Small intestine (tissue), 7 donors: ENCODE measurements at regions not wholly inside any gene's neighbourhood (a gene's known extent, or its start where the extent isn't known, plus 50 kb on each side); places are given as distances from the start of the nearest gene placed in this dataset.

Source experiments
- DNase-seq, 2 donors: peaks; one replicate each; pipeline versions ENCODE4 v3.0.0 to v3.0.0-alpha.2; 2013
- FAIRE-seq: peaks from 2 replicates; lab custom pipeline; 2012; peaks lifted over from hg19 to GRCh38; lab: Jason Lieb, UNC
- H3K27ac ChIP-seq, 3 donors: one replicate each; pipeline ENCODE4 v1.5.1; 2013; ENCODE audit warnings: low read length in 2 of 3, mild to moderate bottlenecking in 2 of 3, control low read depth in 1 of 3, inconsistent platforms in 1 of 3, low read depth in 1 of 3, moderate library complexity in 1 of 3
- H3K27me3 ChIP-seq, 3 donors: one replicate each; pipeline ENCODE4 v1.6.1; 2013; ENCODE audit warnings: low read length in 3 of 3, inconsistent platforms in 1 of 3; ENCODE audit not compliant: control insufficient read depth in 3 of 3, insufficient read depth in 3 of 3
- H3K36me3 ChIP-seq, 3 donors: one replicate each; pipeline ENCODE4 v1.6.1; 2013; ENCODE audit warnings: low read length in 3 of 3, inconsistent platforms in 1 of 3, low read depth in 1 of 3, mild to moderate bottlenecking in 1 of 3, moderate library complexity in 1 of 3; ENCODE audit not compliant: control insufficient read depth in 3 of 3, insufficient read depth in 2 of 3
- H3K4me1 ChIP-seq, 3 donors: one replicate each; pipeline ENCODE4 v1.6.1; 2013; ENCODE audit warnings: low read length in 2 of 3, inconsistent platforms in 1 of 3, low read depth in 1 of 3, mild to moderate bottlenecking in 1 of 3, moderate library complexity in 1 of 3; ENCODE audit not compliant: control insufficient read depth in 3 of 3, insufficient read depth in 2 of 3
- H3K4me3 ChIP-seq, 3 donors: one replicate each; pipeline ENCODE4 v1.5.1; 2013; ENCODE audit warnings: low read length in 3 of 3, control low read depth in 1 of 3, inconsistent platforms in 1 of 3, low read depth in 1 of 3, mild to moderate bottlenecking in 1 of 3, moderate library complexity in 1 of 3
- H3K9me3 ChIP-seq, 2 donors: one replicate each; pipeline ENCODE4 v1.6.1; 2013; ENCODE audit warnings: low read depth in 1 of 2, low read length in 1 of 2; ENCODE audit not compliant: control insufficient read depth in 2 of 2, insufficient read depth in 1 of 2
- WGBS, 3 donors: extraction: QIAGEN DNeasy Blood & Tissue Kit; methylation state at CpG; one replicate each; pipeline ENCODE4 v1.1.7; 2013; 5-methylcytosine and 5-hydroxymethylcytosine counted together
- donor health status: healthy with polysubstance abuse.
- donor health status: control.
- donor health status: control.
- donor health status: Bipolar disorder and iron deficiency.
- donor health status: healthy.

DNA sequence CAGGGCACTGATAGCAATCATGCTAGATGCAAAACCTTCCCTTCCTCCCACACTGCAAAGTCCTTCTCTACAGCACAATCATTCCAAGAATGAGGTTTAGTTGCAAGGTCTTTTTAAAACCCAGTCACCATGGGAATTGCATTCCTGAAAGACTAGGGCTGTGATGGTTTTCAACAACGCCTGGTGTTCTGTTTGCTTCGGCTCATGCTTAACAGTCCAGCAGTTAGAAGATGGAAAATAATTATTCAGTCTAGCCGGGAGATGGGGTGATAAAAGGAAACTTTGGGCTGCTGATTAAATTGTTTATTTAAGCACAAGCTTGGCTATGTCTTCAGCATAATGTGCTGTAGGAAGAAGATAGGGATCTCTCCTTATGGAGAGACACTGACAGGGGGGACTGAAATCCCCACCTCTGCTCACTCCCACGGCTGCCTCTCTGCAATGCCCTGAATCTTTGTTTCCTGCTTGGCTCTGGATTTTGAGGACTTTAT, 211.4 kb downstream of the MID1IP1 start:
- 18 to 43% (median 23%) methylated on average over 4 of the region's 4 CpGs for WGBS, 3 donors

GRCh38 chrX:39016556-39016955, 215.3 kb downstream of the MID1IP1 start:
- H3K27ac ChIP-seq = peak overlapping the region in 2 of 3 donors; percentile 81 to 83
- H3K4me3 ChIP-seq = peak overlapping the region in 1 of 3 donors; percentile 16
- no peaks in the 10 kb centered on the region for H3K9me3 ChIP-seq
- WGBS, 3 donors = 3 to 56% (median 28%) methylated on average over 3 of the region's 3 CpGs
- peak; percentile 76 to 86 for DNase-seq
- H3K36me3 ChIP-seq = no peaks in the 10 kb centered on the region
- no peaks in the 10 kb centered on the region for H3K27me3 ChIP-seq
- H3K4me1 ChIP-seq = peaks cover 0 to 84% (median 2%) of the 10 kb centered on the region in 3 donors
- FAIRE-seq = no peak

More for the DNA sequence above, 211.4 kb downstream of the MID1IP1 start:
- no peak overlapping the region for H3K4me3 ChIP-seq
- no peaks in the 10 kb centered on the region for H3K27me3 ChIP-seq
- peaks cover 0 to 64% (median 2%) of the 10 kb centered on the region in 3 donors for H3K4me1 ChIP-seq
- no peaks in the 10 kb centered on the region for H3K9me3 ChIP-seq
- DNase-seq = no peak
- no peaks in the 10 kb centered on the region for H3K36me3 ChIP-seq
- H3K27ac ChIP-seq = no peak overlapping the region
- FAIRE-seq = no peak

DNA sequence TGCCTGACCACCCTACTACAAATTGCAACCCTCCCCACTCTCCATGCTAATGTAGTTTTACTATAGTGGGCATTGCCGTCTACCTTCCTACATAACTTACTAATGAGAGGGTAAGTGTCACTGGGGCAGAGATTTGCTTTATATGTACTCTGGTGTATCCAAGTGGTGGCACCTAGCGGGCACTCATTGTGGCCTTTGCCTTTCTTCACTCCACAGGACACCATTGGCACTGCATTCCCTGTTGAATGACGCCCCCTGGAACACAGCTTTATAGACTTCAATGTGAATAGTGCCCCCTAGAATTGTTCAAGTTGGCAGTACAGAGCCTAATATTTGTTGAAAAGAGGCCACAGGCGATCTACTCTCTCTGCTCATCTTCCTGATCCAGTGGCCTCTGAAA, 215.8 kb downstream of the MID1IP1 start:
- H3K4me1 ChIP-seq = peaks cover 0 to 81% (median 2%) of the 10 kb centered on the region in 3 donors
- H3K9me3 ChIP-seq = no peaks in the 10 kb centered on the region
- FAIRE-seq = no peak
- no peaks in the 10 kb centered on the region for H3K27me3 ChIP-seq
- 36 to 70% (median 42%) methylated on average over 4 of the region's 4 CpGs for WGBS, 3 donors
- DNase-seq = peak; percentile 26 to 73
- H3K4me3 ChIP-seq = peak overlapping the region in 1 of 3 donors; percentile 16
- H3K27ac ChIP-seq = peak overlapping the region; percentile 45 to 83 (median 81)
- no peaks in the 10 kb centered on the region for H3K36me3 ChIP-seq

DNA sequence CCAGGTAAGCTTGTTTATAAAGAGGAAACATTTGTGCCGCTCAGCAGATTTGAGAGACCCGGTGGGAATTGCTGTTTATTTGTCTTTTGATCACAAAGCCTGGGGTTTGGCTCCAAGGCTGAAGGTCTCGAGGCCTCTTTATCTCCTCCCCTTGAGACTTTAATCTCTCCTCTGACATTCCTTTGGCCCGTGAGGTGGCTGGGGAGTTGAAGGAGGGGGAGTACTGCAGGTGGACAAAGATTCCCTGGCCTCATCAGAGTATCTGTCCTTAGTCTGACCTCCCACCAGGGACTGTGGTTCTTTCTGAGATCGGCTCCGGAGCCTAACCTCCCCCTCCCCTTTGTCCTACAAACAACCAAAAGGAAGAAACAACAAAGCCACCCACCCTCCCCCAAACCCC, 216.5 kb downstream of the MID1IP1 start:
- Histone ChIP-seq H3K4me3 (no peak overlapping the region), H3K9me3 (no peaks in the 10 kb centered on the region), H3K4me1 (peaks cover 0 to 74% (median 2%) of the 10 kb centered on the region in 3 donors), H3K27ac (peak overlapping the region; percentile 45 to 83 (median 81)), H3K27me3 (no peaks in the 10 kb centered on the region), H3K36me3 (no peaks in the 10 kb centered on the region)
- 21 to 43% (median 36%) methylated on average over 6 of the region's 6 CpGs for WGBS, 3 donors
- FAIRE-seq (no peak), DNase-seq (peak; percentile 54 to 74)

DNA sequence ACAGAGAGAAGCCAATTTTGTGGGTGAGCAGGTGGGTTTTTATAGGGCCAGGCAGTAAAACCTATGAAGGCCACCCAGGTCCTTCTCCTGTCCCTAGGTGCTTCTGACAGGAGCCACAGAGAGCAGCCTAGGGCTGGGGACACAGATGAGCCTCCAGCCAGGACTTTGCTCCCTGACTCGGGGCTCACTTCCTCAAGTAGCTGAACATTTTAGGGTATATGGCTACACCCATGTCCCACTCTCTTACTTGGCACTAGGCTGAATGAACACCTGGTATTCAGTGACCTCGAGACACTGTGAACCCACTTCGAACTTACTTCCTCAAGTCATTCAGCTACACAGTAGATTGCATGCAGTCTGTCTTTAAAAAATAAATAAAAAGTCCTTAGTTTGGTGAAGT, 217.3 kb downstream of the MID1IP1 start:
- Histone ChIP-seq H3K4me1 (peaks cover 0 to 67% (median 0%) of the 10 kb centered on the region in 3 donors), H3K36me3 (no peaks in the 10 kb centered on the region), H3K27ac (peak overlapping the region in 2 of 3 donors; percentile 81 to 83), H3K27me3 (no peaks in the 10 kb centered on the region), H3K4me3 (no peak overlapping the region), H3K9me3 (no peaks in the 10 kb centered on the region)
- WGBS, 3 donors = 17 to 47% (median 30%) methylated on average over 3 of the region's 3 CpGs
- peak; percentile 41 to 61 for DNase-seq
- FAIRE-seq = no peak

DNA sequence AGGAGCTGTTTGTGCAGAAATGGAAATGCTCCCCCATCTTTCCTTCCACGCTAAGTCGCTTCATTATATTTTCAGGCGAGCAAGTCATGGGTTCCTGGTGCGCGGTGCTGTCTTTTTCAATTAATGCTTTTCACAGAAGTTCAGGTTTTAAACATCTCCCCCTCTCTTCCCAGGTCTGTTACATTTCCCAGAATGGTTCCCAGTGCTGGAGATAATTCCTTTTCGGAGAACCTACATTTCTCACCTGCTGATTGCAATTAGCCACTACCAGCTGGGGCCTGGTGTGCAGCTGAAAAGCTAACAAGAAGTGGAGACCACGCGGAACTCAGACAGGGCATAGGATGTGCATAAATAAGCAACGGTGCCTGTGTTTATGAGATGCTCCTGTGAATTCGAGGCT, 217.8 kb downstream of the MID1IP1 start:
- FAIRE-seq = no peak
- Histone ChIP-seq H3K36me3 (no peaks in the 10 kb centered on the region), H3K4me1 (peaks cover 0 to 61% (median 0%) of the 10 kb centered on the region in 3 donors), H3K9me3 (no peaks in the 10 kb centered on the region), H3K27ac (peak overlapping the region in 1 of 3 donors; percentile 81), H3K27me3 (no peaks in the 10 kb centered on the region), H3K4me3 (no peak overlapping the region)
- no peak for DNase-seq
- 79 to 85% (median 82%) methylated on average over 10 of the region's 10 CpGs for whole genome bisulfite sequencing, 3 donors

- Histone ChIP-seq H3K27ac (no peak overlapping the region), H3K4me3 (no peak overlapping the region), H3K27me3 (no peaks in the 10 kb centered on the region), H3K4me1 (peaks cover 0 to 52% (median 0%) of the 10 kb centered on the region in 3 donors), H3K36me3 (no peaks in the 10 kb centered on the region), H3K9me3 (no peaks in the 10 kb centered on the region)
- DNase-seq = peak in 1 of 2 donors; percentile 63
- 51 to 82% (median 64%) methylated on average over 6 of the region's 6 CpGs for WGBS, 3 donors
- no peak for FAIRE-seq
Measured at GRCh38 chrX:39020051-39020669, 218.9 kb downstream of the MID1IP1 start.

DNA sequence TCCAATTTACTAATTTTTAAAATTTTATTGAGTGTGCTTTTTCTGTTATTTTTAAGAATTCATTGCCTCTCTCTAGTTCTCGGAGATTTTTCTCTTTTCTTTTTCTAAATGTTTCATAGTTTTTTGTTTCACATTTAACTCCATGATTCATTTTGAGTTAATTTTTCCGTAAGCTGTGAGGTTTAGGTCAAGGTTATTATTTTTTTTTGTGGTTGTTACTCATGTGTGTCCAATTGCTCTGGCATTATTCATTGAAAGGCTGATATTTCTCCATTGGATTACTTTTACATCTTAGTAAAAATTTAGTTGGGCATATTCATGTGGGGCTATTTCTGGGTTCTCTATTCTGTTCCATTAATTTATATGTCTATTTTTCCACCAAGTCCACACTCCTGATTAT, 220.8 kb downstream of the MID1IP1 start:
- Histone ChIP-seq H3K4me3 (no peak overlapping the region), H3K4me1 (peaks cover 0 to 34% (median 0%) of the 10 kb centered on the region in 3 donors), H3K36me3 (no peaks in the 10 kb centered on the region), H3K9me3 (no peaks in the 10 kb centered on the region), H3K27me3 (no peaks in the 10 kb centered on the region), H3K27ac (no peak overlapping the region)
- WGBS, 3 donors = 81 to 98% (median 84%) methylated on average over 2 of the region's 2 CpGs
- FAIRE-seq (peak; percentile 61), DNase-seq (no peak)
